MCF 10A (cell line): ENCODE measurements at regions not wholly inside any gene's neighbourhood (a gene's known extent, or its start where the extent isn't known, plus 50 kb on each side); places are given as distances from the start of the nearest gene placed in this dataset.

Source experiments
- BruUV-seq: library from RNA; stranded (reverse); fragments of 400-500 nt; replicated peaks from 2 replicates; lab custom pipeline; 2021; lab: Mats Ljungman, UMichigan
- CTCF ChIA-PET: fragments of 300-600 bp; sonication (Branson Sonifier 250); formaldehyde crosslinking; extraction: SDS; loops from one replicate; lab custom pipeline; 2021; ENCODE audit warnings: antibody characterized with exemption, inconsistent platforms; lab: Yijun Ruan, JAX
- POLR2A ChIA-PET: fragments of 300-600, 350-650 bp; sonication (Branson Sonifier 250); formaldehyde crosslinking; extraction: SDS; loops from one replicate; lab custom pipeline; 2020; ENCODE audit warnings: antibody characterized with exemption, inconsistent platforms; lab: Yijun Ruan, JAX
- DNase-seq: peaks from one replicate; pipeline ENCODE4 v3.0.0-alpha.2; 2018; ENCODE audit not compliant: unreplicated experiment
- H3K27ac Mint-ChIP-seq: one replicate; pipeline ENCODE4 v1.8.0; 2022; ENCODE audit warnings: mild to moderate bottlenecking, low read depth, mixed read lengths; ENCODE audit not compliant: unreplicated experiment
- H3K27me3 Mint-ChIP-seq: one replicate; pipeline ENCODE4 v1.8.0; 2022; ENCODE audit warnings: mixed read lengths; ENCODE audit not compliant: insufficient read depth, unreplicated experiment
- H3K36me3 Mint-ChIP-seq: one replicate; pipeline ENCODE4 v1.8.0; 2022; ENCODE audit warnings: mild to moderate bottlenecking, moderate library complexity, mixed read lengths; ENCODE audit not compliant: insufficient read depth, unreplicated experiment
- H3K4me1 Mint-ChIP-seq: one replicate; pipeline ENCODE4 v1.8.0; 2022; ENCODE audit warnings: mixed read lengths; ENCODE audit not compliant: insufficient read depth, unreplicated experiment
- H3K4me3 Mint-ChIP-seq: one replicate; pipeline ENCODE4 v1.8.0; 2022; ENCODE audit warnings: mild to moderate bottlenecking, moderate library complexity, mixed read lengths; ENCODE audit not compliant: unreplicated experiment
- H3K9me3 Mint-ChIP-seq: one replicate; pipeline ENCODE4 v1.8.0; 2022; ENCODE audit warnings: mixed read lengths; ENCODE audit not compliant: unreplicated experiment
- intact Hi-C: fragments of 100-400 bp; cut with micrococcal nuclease; formaldehyde crosslinking; loops from 2 replicates; pipeline ENCODE4 v1.14.1; 2022
- TF ChIP-seq, protein P1 (sequence below): fragments of 200-600 bp; IDR thresholded peaks from one replicate; pipeline ENCODE4 v1.8.0; 2022; ENCODE audit warnings: antibody characterized with exemption, mild to moderate bottlenecking; ENCODE audit not compliant: unreplicated experiment

DNA sequence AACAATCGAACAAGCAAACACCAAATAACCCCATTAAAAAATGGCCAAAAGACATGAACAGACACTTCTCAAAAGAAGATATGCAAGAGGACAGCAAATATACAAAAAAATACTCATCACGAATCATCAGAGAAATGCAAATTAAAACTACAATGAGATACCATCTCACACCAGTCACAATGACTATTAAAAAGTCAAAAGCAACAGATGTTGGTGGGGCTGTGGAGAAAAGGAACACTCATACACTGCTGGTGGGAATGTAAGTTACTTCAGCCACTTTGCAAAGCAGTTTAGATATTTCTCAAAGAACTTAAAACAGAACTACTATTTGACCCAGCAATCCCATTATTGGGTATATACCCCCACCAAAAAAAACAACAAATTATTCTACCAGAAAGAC lies 51.3 kb upstream of the FLI1 start:
- no peaks in the 10 kb centered on the region for H3K36me3 Mint-ChIP-seq
- no peak overlapping the region for H3K27ac Mint-ChIP-seq
- BruUV-seq = no TSS peak
- no peaks in the 10 kb centered on the region for H3K9me3 Mint-ChIP-seq
- H3K27me3 Mint-ChIP-seq = no peaks in the 10 kb centered on the region
- intact Hi-C loops = no loop called here
- no peak for DNase-seq
- CTCF ChIA-PET = interaction anchor here (0.6 kb wide), 1 partner anchor 614 kb away, joined by 3 read pairs; no protein-coding TSS in a partner anchor
- H3K4me1 Mint-ChIP-seq = no peaks in the 10 kb centered on the region
- H3K4me3 Mint-ChIP-seq = no peak overlapping the region
- POLR2A ChIA-PET = no interaction called here
- TF ChIP-seq, protein P1, sequence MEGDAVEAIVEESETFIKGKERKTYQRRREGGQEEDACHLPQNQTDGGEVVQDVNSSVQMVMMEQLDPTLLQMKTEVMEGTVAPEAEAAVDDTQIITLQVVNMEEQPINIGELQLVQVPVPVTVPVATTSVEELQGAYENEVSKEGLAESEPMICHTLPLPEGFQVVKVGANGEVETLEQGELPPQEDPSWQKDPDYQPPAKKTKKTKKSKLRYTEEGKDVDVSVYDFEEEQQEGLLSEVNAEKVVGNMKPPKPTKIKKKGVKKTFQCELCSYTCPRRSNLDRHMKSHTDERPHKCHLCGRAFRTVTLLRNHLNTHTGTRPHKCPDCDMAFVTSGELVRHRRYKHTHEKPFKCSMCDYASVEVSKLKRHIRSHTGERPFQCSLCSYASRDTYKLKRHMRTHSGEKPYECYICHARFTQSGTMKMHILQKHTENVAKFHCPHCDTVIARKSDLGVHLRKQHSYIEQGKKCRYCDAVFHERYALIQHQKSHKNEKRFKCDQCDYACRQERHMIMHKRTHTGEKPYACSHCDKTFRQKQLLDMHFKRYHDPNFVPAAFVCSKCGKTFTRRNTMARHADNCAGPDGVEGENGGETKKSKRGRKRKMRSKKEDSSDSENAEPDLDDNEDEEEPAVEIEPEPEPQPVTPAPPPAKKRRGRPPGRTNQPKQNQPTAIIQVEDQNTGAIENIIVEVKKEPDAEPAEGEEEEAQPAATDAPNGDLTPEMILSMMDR = no peak

DNA sequence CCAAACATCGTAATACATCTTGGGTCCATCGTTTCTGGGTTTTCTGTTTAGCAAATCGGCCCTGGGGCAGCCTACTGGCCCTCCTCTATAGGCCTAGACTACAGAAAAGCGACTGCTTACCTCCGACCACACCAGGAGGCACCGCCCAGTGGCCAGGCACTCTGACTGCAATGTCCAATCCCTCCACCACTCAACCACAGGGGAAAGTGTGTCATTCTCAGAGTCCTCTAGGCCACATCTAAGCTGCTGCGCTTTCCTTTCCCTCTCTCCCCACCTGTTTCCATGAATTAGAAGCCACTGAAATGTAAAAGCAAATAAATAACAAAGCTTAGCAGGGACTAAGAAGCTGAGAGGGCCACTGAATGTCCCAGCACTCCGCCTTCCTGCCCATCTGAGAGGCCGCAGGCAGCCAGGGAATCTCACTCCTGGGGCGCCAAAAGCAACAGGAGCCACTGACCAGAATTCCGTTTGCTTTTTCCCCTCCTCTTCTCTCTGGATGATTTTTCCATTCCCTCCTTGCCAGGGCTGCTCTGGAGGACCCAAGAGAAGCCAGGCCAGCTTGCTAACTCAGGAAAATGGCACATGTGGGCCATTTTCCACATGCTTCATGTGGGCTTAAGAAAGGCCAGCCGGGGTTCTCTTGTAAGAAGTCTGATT lies 50.1 kb upstream of the FLI1 start:
- no TSS peak for BruUV-seq
- no peak overlapping the region for H3K27ac Mint-ChIP-seq
- no peaks in the 10 kb centered on the region for H3K9me3 Mint-ChIP-seq
- H3K27me3 Mint-ChIP-seq = no peaks in the 10 kb centered on the region
- H3K4me3 Mint-ChIP-seq = no peak overlapping the region
- H3K36me3 Mint-ChIP-seq = no peaks in the 10 kb centered on the region
- no peak for DNase-seq
- intact Hi-C loops = no loop called here
- CTCF ChIA-PET = interaction anchor here (0.6 to 1.0 kb wide), 3 partner anchors 13 to 1785 kb away, joined by 3 read pairs; no protein-coding TSS in a partner anchor
- POLR2A ChIA-PET = no interaction called here
- no peaks in the 10 kb centered on the region for H3K4me1 Mint-ChIP-seq
- TF ChIP-seq, protein P1 = no peak
